ENCODE measurements at regions not wholly inside any gene's neighbourhood (a gene's known extent, or its start where the extent isn't known, plus 50 kb on each side); places are given as distances from the start of the nearest gene placed in this dataset.

DNA sequence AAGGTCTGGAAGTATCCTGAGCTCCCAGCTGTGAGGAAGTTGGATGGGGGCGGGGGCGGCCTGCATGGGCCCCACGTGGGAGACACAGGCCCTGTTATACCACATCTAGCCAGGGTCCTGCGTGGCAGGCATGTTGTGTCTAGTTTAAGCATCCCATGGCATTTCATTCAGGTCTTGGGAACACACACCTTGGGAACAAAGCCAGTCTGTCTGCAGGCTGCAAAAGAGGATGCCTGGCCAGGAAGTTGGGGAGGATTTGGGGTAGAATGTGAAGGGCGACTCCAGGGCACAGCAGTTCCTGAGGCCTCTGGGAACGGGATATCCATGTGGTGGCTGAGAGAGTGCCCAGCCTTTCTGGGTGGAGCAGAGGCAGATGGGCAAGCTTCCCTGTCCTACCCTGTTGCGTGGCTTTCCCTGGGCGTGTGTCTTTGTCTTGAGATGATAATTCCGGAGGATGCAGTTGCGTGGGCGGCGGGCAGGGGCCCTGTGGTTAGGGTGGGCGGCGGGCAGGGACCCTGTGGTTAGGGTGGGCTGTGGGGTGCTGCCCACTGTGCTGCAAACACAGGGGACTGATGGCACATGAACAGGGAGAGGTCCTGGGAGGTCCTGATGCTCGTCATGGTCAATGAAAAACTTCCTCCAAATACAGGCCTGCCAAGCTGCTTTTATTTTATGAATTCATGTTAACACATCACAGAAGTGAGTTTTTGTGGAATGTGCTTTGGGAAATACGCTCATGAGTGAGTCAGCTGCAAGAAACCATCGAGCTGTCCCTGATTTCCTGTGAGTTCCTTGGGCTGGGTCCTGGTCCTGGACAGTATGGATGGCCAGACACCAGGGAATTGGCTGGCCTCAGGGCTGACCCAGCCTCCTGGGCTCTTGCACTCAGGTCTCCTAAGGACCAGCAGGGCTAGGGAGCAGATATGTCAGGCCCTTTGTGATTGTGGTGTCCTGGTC, 90.0 kb upstream of the HS6ST1 start (continued):
- TF ChIP-seq ZNF224 (CRISPR knock-in tag; IDR thresholded peaks at IDR 0.05) (no peak), NR1H2 (CRISPR knock-in tag; IDR thresholded peaks at IDR 0.05; ENCODE audit: borderline replicate concordance, low read depth) (no peak), ZMYM4 (CRISPR knock-in tag; IDR thresholded peaks at IDR 0.05) (no peak)

- intact Hi-C loops (cut with micrococcal nuclease; ENCODE audit: unreplicated experiment), result no loop called here
- Histone ChIP-seq H3K27me3 (ENCODE audit: control insufficient read depth in 1 of 2, insufficient read depth in 2 of 2, low read length in 2 of 2) (peaks cover 3 to 13% of the 10 kb centered on the region in 2 experiments; a peak in 3 of 5 replicates), H3K36me3 (replicated peaks in 1 of 2; ENCODE audit: control insufficient read depth in 1 of 2, insufficient read depth in 2 of 2, low read length in 2 of 2) (no peaks in the 10 kb centered on the region), H3K4me2 (ENCODE audit: low read depth, low read length) (no peak overlapping the region), H3K9me3 (ENCODE audit: low read length) (no peaks in the 10 kb centered on the region), H2AFZ (ENCODE audit: low read length) (no peak overlapping the region), H3K79me2 (ENCODE audit: insufficient read depth, low read length) (no peaks in the 10 kb centered on the region), H3K9ac (ENCODE audit: insufficient read depth, low read depth, low read length) (no peak overlapping the region), H3K27ac (ENCODE audit: extremely low read length, insufficient read depth, low read length) (no peak overlapping the region), H4K20me1 (ENCODE audit: insufficient read depth, low read length) (no peaks in the 10 kb centered on the region), H3K4me1 (ENCODE audit: insufficient read depth, low read length) (peaks cover 12% of the 10 kb centered on the region; the same call in 1 of the 2 replicates), H3K4me3 (replicated peaks in 1 of 3; ENCODE audit: insufficient read depth in 1 of 3, low read depth in 2 of 3, low read length in 3 of 3) (no peak overlapping the region)
- 38% methylated on average over 8 of the region's 9 CpGs for WGBS (ENCODE audit: low lambda C conversion rate)
- DNase-seq (ENCODE audit: low spot score), result no peak
- POLR2A ChIA-PET, result no interaction called here
- ATAC-seq, result no peak
- in situ Hi-C loops (cut with HindIII; ENCODE audit: extremely low pct_ligation_motif_present, low pct_unique_long_range_greater_than_20kb), result no loop called here
- CTCF ChIA-PET (ENCODE audit: low intra/inter-chr PET ratio, low total read pairs), result no interaction called here
- no TSS peak for BruUV-seq (replicated peaks)
- FAIRE-seq, result no peak
- TF ChIP-seq REXO4 (CRISPR knock-in tag; IDR thresholded peaks at IDR 0.05; ENCODE audit: borderline replicate concordance) (no peak), KLF12 (CRISPR knock-in tag; IDR thresholded peaks at IDR 0.05; ENCODE audit: borderline replicate concordance) (no peak), TCF12 (IDR thresholded peaks at IDR 0.05) (no peak), TCF12 (CRISPR knock-in tag; IDR thresholded peaks at IDR 0.05) (no peak)
- TF ChIP-seq, protein P1, sequence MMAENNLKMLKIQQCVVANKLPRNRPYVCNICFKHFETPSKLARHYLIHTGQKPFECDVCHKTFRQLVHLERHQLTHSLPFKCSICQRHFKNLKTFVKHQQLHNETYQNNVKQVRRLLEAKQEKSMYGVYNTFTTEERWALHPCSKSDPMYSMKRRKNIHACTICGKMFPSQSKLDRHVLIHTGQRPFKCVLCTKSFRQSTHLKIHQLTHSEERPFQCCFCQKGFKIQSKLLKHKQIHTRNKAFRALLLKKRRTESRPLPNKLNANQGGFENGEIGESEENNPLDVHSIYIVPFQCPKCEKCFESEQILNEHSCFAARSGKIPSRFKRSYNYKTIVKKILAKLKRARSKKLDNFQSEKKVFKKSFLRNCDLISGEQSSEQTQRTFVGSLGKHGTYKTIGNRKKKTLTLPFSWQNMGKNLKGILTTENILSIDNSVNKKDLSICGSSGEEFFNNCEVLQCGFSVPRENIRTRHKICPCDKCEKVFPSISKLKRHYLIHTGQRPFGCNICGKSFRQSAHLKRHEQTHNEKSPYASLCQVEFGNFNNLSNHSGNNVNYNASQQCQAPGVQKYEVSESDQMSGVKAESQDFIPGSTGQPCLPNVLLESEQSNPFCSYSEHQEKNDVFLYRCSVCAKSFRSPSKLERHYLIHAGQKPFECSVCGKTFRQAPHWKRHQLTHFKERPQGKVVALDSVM (CRISPR knock-in tag; IDR thresholded peaks at IDR 0.05), result no peak
- TF ChIP-seq, protein P2, sequence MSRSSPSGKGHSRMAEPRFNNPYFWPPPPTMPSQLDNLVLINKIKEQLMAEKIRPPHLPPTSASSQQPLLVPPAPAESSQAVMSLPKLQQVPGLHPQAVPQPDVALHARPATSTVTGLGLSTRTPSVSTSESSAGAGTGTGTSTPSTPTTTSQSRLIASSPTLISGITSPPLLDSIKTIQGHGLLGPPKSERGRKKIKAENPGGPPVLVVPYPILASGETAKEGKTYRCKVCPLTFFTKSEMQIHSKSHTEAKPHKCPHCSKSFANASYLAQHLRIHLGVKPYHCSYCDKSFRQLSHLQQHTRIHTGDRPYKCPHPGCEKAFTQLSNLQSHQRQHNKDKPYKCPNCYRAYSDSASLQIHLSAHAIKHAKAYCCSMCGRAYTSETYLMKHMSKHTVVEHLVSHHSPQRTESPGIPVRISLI (CRISPR knock-in tag; IDR thresholded peaks at IDR 0.05; ENCODE audit: borderline replicate concordance), result no peak
- TF ChIP-seq, protein P3, sequence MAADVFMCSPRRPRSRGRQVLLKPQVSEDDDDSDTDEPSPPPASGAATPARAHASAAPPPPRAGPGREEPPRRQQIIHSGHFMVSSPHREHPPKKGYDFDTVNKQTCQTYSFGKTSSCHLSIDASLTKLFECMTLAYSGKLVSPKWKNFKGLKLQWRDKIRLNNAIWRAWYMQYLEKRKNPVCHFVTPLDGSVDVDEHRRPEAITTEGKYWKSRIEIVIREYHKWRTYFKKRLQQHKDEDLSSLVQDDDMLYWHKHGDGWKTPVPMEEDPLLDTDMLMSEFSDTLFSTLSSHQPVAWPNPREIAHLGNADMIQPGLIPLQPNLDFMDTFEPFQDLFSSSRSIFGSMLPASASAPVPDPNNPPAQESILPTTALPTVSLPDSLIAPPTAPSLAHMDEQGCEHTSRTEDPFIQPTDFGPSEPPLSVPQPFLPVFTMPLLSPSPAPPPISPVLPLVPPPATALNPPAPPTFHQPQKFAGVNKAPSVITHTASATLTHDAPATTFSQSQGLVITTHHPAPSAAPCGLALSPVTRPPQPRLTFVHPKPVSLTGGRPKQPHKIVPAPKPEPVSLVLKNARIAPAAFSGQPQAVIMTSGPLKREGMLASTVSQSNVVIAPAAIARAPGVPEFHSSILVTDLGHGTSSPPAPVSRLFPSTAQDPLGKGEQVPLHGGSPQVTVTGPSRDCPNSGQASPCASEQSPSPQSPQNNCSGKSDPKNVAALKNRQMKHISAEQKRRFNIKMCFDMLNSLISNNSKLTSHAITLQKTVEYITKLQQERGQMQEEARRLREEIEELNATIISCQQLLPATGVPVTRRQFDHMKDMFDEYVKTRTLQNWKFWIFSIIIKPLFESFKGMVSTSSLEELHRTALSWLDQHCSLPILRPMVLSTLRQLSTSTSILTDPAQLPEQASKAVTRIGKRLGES (CRISPR knock-in tag; IDR thresholded peaks at IDR 0.05; ENCODE audit: borderline replicate concordance), result no peak
Measured at GRCh38 chr2:128409326-128410034, 90.8 kb upstream of the HS6ST1 start.
